ENCODE measurements at regions not wholly inside any gene's neighbourhood (a gene's known extent, or its start where the extent isn't known, plus 50 kb on each side); places are given as distances from the start of the nearest gene placed in this dataset.

GRCh38 chr11:19357943-19358342, 117.2 kb upstream of the E2F8 start:
- TF ChIP-seq CTCF (IDR thresholded peaks at IDR 0.05 in 2 of 3, conservative IDR thresholded peaks at IDR 0.05 in 1 of 3; ENCODE audit: insufficient read depth in 2 of 3, low read depth in 1 of 3, low read length in 3 of 3): no peak
- TF ChIP-seq MYNN (IDR thresholded peaks at IDR 0.05): no peak
- TF ChIP-seq MYNN (CRISPR knock-in tag; IDR thresholded peaks at IDR 0.05): no peak
- TF ChIP-seq ZZZ3 (IDR thresholded peaks at IDR 0.05): no peak
- TF ChIP-seq SMC3 (conservative IDR thresholded peaks at IDR 0.05; ENCODE audit: insufficient read depth, low read depth, low read length): no peak
- no peak for TF ChIP-seq JUN (IDR thresholded peaks at IDR 0.05; ENCODE audit: borderline replicate concordance, low read depth, low read length)
- TF ChIP-seq JUN (CRISPR knock-in tag; IDR thresholded peaks at IDR 0.05; ENCODE audit: borderline replicate concordance): no peak
- no peak for TF ChIP-seq TBP (optimal IDR thresholded peaks at IDR 0.05; ENCODE audit: low read depth, low read length)
- TF ChIP-seq POLR2A (conservative IDR thresholded peaks at IDR 0.05): no peak
- TF ChIP-seq CEBPG (CRISPR knock-in tag; IDR thresholded peaks at IDR 0.05): no peak
- TF ChIP-seq CEBPG (tag; conservative IDR thresholded peaks at IDR 0.05 in 1 of 2, IDR thresholded peaks at IDR 0.05 in 1 of 2): no peak
- TF ChIP-seq SP1 (CRISPR knock-in tag; IDR thresholded peaks at IDR 0.05): no peak
- no peak for TF ChIP-seq PREB (CRISPR knock-in tag; IDR thresholded peaks at IDR 0.05)
- no peak for TF ChIP-seq RFX5 (IDR thresholded peaks at IDR 0.05; ENCODE audit: low read depth, low read length)
- no peak for TF ChIP-seq PHF8 (IDR thresholded peaks at IDR 0.05; ENCODE audit: borderline replicate concordance, low read length)
- no peak for TF ChIP-seq U2AF2 (optimal IDR thresholded peaks at IDR 0.05; ENCODE audit: low read depth, low read length)
- no peak for TF ChIP-seq REST (IDR thresholded peaks at IDR 0.05; ENCODE audit: borderline replicate concordance)
- no peak for TF ChIP-seq REST (CRISPR knock-in tag; IDR thresholded peaks at IDR 0.05; ENCODE audit: low read depth)
